CD4-positive, CD25-positive, alpha-beta regulatory T cell (primary cell): ENCODE measurements at regions not wholly inside any gene's neighbourhood (a gene's known extent, or its start where the extent isn't known, plus 50 kb on each side); places are given as distances from the start of the nearest gene placed in this dataset.

Source experiments
- ATAC-seq, 2 donors: fragments of 150-1000 bp; cut with Tn5 transposase; one replicate each; pipeline ENCODE4 v1.10.0; 2021; ENCODE audit warnings: low read depth in 2 of 2, moderate number of reproducible peaks in 2 of 2, moderate library complexity in 1 of 2
- DNase-seq, 3 donors: peaks; one replicate each; pipeline versions ENCODE4 v3.0.0 to v3.0.0-alpha.2; 2012 to 2022; ENCODE audit warnings: mixed read lengths in 1 of 3
- H3K27ac ChIP-seq: one replicate; pipeline ENCODE4 v1.7.0; 2013; ENCODE audit warnings: mild to moderate bottlenecking, low read length; ENCODE audit not compliant: insufficient read depth, poor library complexity, severe bottlenecking
- H3K27me3 ChIP-seq: one replicate; pipeline ENCODE4 v1.7.0; 2013; ENCODE audit warnings: low read length; ENCODE audit not compliant: control insufficient read depth, insufficient read depth
- H3K36me3 ChIP-seq: one replicate; pipeline ENCODE4 v1.7.0; 2013; ENCODE audit warnings: mild to moderate bottlenecking, low read length, moderate library complexity; ENCODE audit not compliant: control insufficient read depth, insufficient read depth
- H3K4me1 ChIP-seq: 2 replicates; pipeline ENCODE4 v1.7.0; 2013; ENCODE audit warnings: mild to moderate bottlenecking, low read length; ENCODE audit not compliant: insufficient read depth, control insufficient read depth, poor library complexity, severe bottlenecking
- H3K4me3 ChIP-seq: one replicate; pipeline ENCODE4 v1.7.0; 2013; ENCODE audit warnings: low read depth, mild to moderate bottlenecking, low read length, moderate library complexity
- H3K9me3 ChIP-seq, 2 experiments: 1 replicate in 1 of 2; 2 replicates in 1 of 2; pipeline ENCODE4 v1.7.0; 2013; ENCODE audit warnings: low read length in 2 of 2, mild to moderate bottlenecking in 1 of 2, moderate library complexity in 1 of 2; ENCODE audit not compliant: control insufficient read depth in 2 of 2
- H3K27ac Mint-ChIP-seq, 3 donors: one replicate each; pipeline ENCODE4 v1.8.0; 2020 to 2022; ENCODE audit warnings: mild to moderate bottlenecking in 3 of 3, mixed read lengths in 3 of 3, moderate library complexity in 2 of 3
- H3K27me3 Mint-ChIP-seq: one replicate; pipeline ENCODE4 v1.8.0; 2022; ENCODE audit warnings: mild to moderate bottlenecking, mixed read lengths
- H3K36me3 Mint-ChIP-seq: one replicate; pipeline ENCODE4 v1.8.0; 2020; ENCODE audit warnings: mixed read lengths
- H3K4me1 Mint-ChIP-seq, 4 donors: one replicate each; pipeline ENCODE4 v1.8.0; 2020 to 2022; ENCODE audit warnings: mixed read lengths in 4 of 4, mild to moderate bottlenecking in 1 of 4
- H3K4me3 Mint-ChIP-seq, 4 donors: one replicate each; pipeline ENCODE4 v1.8.0; 2020 to 2022; ENCODE audit warnings: mild to moderate bottlenecking in 4 of 4, mixed read lengths in 4 of 4, moderate library complexity in 3 of 4
- H3K9me3 Mint-ChIP-seq, 7 donors: one replicate each; pipeline ENCODE4 v1.8.0; 2020 to 2022; ENCODE audit warnings: mixed read lengths in 7 of 7, mild to moderate bottlenecking in 3 of 7, moderate library complexity in 2 of 7

GRCh38 chr2:106941372-106941993, 55.5 kb upstream of the ST6GAL2 start:
- H3K4me3 ChIP-seq: no peak overlapping the region
- Mint-ChIP-seq H3K27me3 (no peaks in the 10 kb centered on the region), H3K4me1 (no peaks in the 10 kb centered on the region), H3K4me3 (no peak overlapping the region), H3K36me3 (no peaks in the 10 kb centered on the region), H3K27ac (peak overlapping the region in 1 of 3 donors; percentile 89), H3K9me3 (peaks cover 0 to 19% (median 4%) of the 10 kb centered on the region in 7 donors)
- H3K9me3 ChIP-seq: no peaks in the 10 kb centered on the region
- H3K36me3 ChIP-seq: no peaks in the 10 kb centered on the region
- no peaks in the 10 kb centered on the region for H3K4me1 ChIP-seq
- DNase-seq (no peak), ATAC-seq (no peak)
- no peaks in the 10 kb centered on the region for H3K27me3 ChIP-seq
- H3K27ac ChIP-seq: no peak overlapping the region

GRCh38 chr2:106943468-106944200, 57.7 kb upstream of the ST6GAL2 start:
- Histone ChIP-seq H3K4me1 (no peaks in the 10 kb centered on the region), H3K36me3 (no peaks in the 10 kb centered on the region), H3K4me3 (no peak overlapping the region), H3K9me3 (no peaks in the 10 kb centered on the region), H3K27me3 (no peaks in the 10 kb centered on the region), H3K27ac (no peak overlapping the region)
- Mint-ChIP-seq H3K9me3 (peaks cover 0 to 19% (median 5%) of the 10 kb centered on the region in 7 donors), H3K4me3 (no peak overlapping the region), H3K36me3 (no peaks in the 10 kb centered on the region), H3K27ac (no peak overlapping the region), H3K4me1 (no peaks in the 10 kb centered on the region), H3K27me3 (no peaks in the 10 kb centered on the region)
- DNase-seq: no peak
- no peak for ATAC-seq

- no peaks in the 10 kb centered on the region for H3K27me3 Mint-ChIP-seq
- no peaks in the 10 kb centered on the region for H3K4me1 ChIP-seq
- no peak overlapping the region for H3K4me3 ChIP-seq
- no peaks in the 10 kb centered on the region for H3K27me3 ChIP-seq
- no peak for DNase-seq
- no peak overlapping the region for H3K27ac ChIP-seq
- H3K9me3 Mint-ChIP-seq: peaks cover 0 to 19% (median 5%) of the 10 kb centered on the region in 7 donors
- H3K27ac Mint-ChIP-seq: no peak overlapping the region
- H3K9me3 ChIP-seq: no peaks in the 10 kb centered on the region
- no peaks in the 10 kb centered on the region for H3K36me3 ChIP-seq
- H3K4me1 Mint-ChIP-seq: no peaks in the 10 kb centered on the region
- no peak overlapping the region for H3K4me3 Mint-ChIP-seq
- ATAC-seq: no peak
- no peaks in the 10 kb centered on the region for H3K36me3 Mint-ChIP-seq
These were observed 58.2 kb upstream of the ST6GAL2 start for GRCh38 chr2:106944215-106944614.

GRCh38 chr2:106948540-106948939, 62.6 kb upstream of the ST6GAL2 start:
- no peaks in the 10 kb centered on the region for H3K4me1 ChIP-seq

GRCh38 chr2:106953236-106953635, 67.3 kb upstream of the ST6GAL2 start:
- Histone ChIP-seq H3K27me3 (no peaks in the 10 kb centered on the region), H3K9me3 (no peaks in the 10 kb centered on the region), H3K27ac (no peak overlapping the region), H3K36me3 (no peaks in the 10 kb centered on the region), H3K4me3 (no peak overlapping the region), H3K4me1 (no peaks in the 10 kb centered on the region)
- Mint-ChIP-seq H3K27ac (no peak overlapping the region), H3K36me3 (no peaks in the 10 kb centered on the region), H3K4me1 (no peaks in the 10 kb centered on the region), H3K27me3 (no peaks in the 10 kb centered on the region), H3K9me3 (peaks cover 0 to 6% (median 2%) of the 10 kb centered on the region in 7 donors), H3K4me3 (no peak overlapping the region)
- no peak for DNase-seq
- ATAC-seq: no peak

More at GRCh38 chr2:106948540-106948939, 62.6 kb upstream of the ST6GAL2 start:
- H3K4me3 ChIP-seq: no peak overlapping the region
- H3K9me3 ChIP-seq: no peaks in the 10 kb centered on the region
- peaks cover 0 to 16% (median 4%) of the 10 kb centered on the region in 7 donors for H3K9me3 Mint-ChIP-seq
- H3K27me3 Mint-ChIP-seq: no peaks in the 10 kb centered on the region
- no peaks in the 10 kb centered on the region for H3K27me3 ChIP-seq
- ATAC-seq (no peak), DNase-seq (no peak)
- H3K27ac ChIP-seq: no peak overlapping the region
- no peak overlapping the region for H3K4me3 Mint-ChIP-seq
- no peak overlapping the region for H3K27ac Mint-ChIP-seq
- H3K36me3 Mint-ChIP-seq: no peaks in the 10 kb centered on the region
- no peaks in the 10 kb centered on the region for H3K36me3 ChIP-seq
- no peaks in the 10 kb centered on the region for H3K4me1 Mint-ChIP-seq

GRCh38 chr2:106953779-106954178, 67.8 kb upstream of the ST6GAL2 start:
- ATAC-seq: no peak
- no peaks in the 10 kb centered on the region for H3K36me3 Mint-ChIP-seq

GRCh38 chr2:106954304-106954703, 68.3 kb upstream of the ST6GAL2 start:
- no peak for ATAC-seq
- Mint-ChIP-seq H3K27me3 (no peaks in the 10 kb centered on the region), H3K27ac (no peak overlapping the region), H3K36me3 (no peaks in the 10 kb centered on the region), H3K4me1 (no peaks in the 10 kb centered on the region), H3K4me3 (no peak overlapping the region), H3K9me3 (peaks cover 0 to 6% (median 2%) of the 10 kb centered on the region in 7 donors)
- no peaks in the 10 kb centered on the region for H3K4me1 ChIP-seq
- DNase-seq: no peak
- H3K36me3 ChIP-seq: no peaks in the 10 kb centered on the region
- no peak overlapping the region for H3K4me3 ChIP-seq
- no peaks in the 10 kb centered on the region for H3K9me3 ChIP-seq
- no peaks in the 10 kb centered on the region for H3K27me3 ChIP-seq
- H3K27ac ChIP-seq: no peak overlapping the region

More at GRCh38 chr2:106953779-106954178, 67.8 kb upstream of the ST6GAL2 start:
- Histone ChIP-seq H3K36me3 (no peaks in the 10 kb centered on the region), H3K9me3 (no peaks in the 10 kb centered on the region), H3K27ac (no peak overlapping the region), H3K4me1 (no peaks in the 10 kb centered on the region), H3K27me3 (no peaks in the 10 kb centered on the region), H3K4me3 (no peak overlapping the region)
- Mint-ChIP-seq H3K27me3 (no peaks in the 10 kb centered on the region), H3K4me1 (no peaks in the 10 kb centered on the region), H3K9me3 (peaks cover 0 to 6% (median 2%) of the 10 kb centered on the region in 7 donors), H3K27ac (no peak overlapping the region), H3K4me3 (no peak overlapping the region)
- DNase-seq: no peak

- no peak overlapping the region for H3K4me3 Mint-ChIP-seq
- H3K36me3 Mint-ChIP-seq: no peaks in the 10 kb centered on the region
- ATAC-seq (no peak), DNase-seq (no peak)
- Histone ChIP-seq H3K27me3 (no peaks in the 10 kb centered on the region), H3K9me3 (no peaks in the 10 kb centered on the region), H3K4me1 (no peaks in the 10 kb centered on the region), H3K36me3 (no peaks in the 10 kb centered on the region), H3K27ac (no peak overlapping the region), H3K4me3 (no peak overlapping the region)
- no peak overlapping the region for H3K27ac Mint-ChIP-seq
- H3K9me3 Mint-ChIP-seq: peaks cover 0 to 3% (median 0%) of the 10 kb centered on the region in 7 donors
- no peaks in the 10 kb centered on the region for H3K27me3 Mint-ChIP-seq
- H3K4me1 Mint-ChIP-seq: no peaks in the 10 kb centered on the region
These were observed 70.4 kb upstream of the ST6GAL2 start for GRCh38 chr2:106956416-106956815.
